ENCODE measurements at regions not wholly inside any gene's neighbourhood (a gene's known extent, or its start where the extent isn't known, plus 50 kb on each side); places are given as distances from the start of the nearest gene placed in this dataset.

DNA sequence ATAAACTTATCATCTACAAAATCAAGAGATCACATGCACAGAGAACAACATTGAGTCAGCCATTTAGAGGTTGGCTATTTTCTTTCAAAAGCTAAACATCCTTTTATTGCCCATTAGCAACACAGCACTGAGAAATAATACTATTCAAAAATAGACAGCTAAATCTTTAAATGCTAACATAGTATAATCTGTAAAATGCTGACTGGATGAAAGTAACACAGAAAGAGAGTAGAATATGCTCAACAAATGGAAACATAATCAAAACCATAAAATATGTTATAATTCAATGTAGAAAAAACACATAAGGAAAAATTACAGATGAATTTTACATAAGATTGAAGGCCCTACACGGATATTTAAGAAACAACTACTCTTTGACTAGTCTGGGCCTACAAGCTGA, 56.5 kb upstream of the COL3A1 start:
- no peak for DNase-seq (ENCODE audit: low spot score)

GRCh38 chr2:188919824-188920223, 54.3 kb upstream of the COL3A1 start:
- DNase-seq (ENCODE audit: low spot score) = no peak

- no peak for DNase-seq (ENCODE audit: low spot score)
Measured at GRCh38 chr2:188922191-188922590, 52.0 kb upstream of the COL3A1 start.
